ENCODE measurements at regions not wholly inside any gene's neighbourhood (a gene's known extent, or its start where the extent isn't known, plus 50 kb on each side); places are given as distances from the start of the nearest gene placed in this dataset.

- TF ChIP-seq XRCC5 (IDR thresholded peaks at IDR 0.05; ENCODE audit: low read depth, low read length) (peak; percentile 82), DIDO1 (tag; IDR thresholded peaks at IDR 0.05; ENCODE audit: low read depth) (0 out of 2 replicates have a peak, but pooled peaks have one; percentile 52), SMARCA5 (IDR thresholded peaks at IDR 0.05) (no peak), CTCFL (IDR thresholded peaks at IDR 0.05; ENCODE audit: borderline replicate concordance, insufficient read depth, low read depth, low read length, poor library complexity, severe bottlenecking) (peak; percentile 86), SRSF9 (IDR thresholded peaks at IDR 0.05; ENCODE audit: borderline replicate concordance, low read depth, low read length) (no peak), ZNF143 (CRISPR knock-in tag; IDR thresholded peaks at IDR 0.05) (peak; percentile 74), ZNF512 (tag; IDR thresholded peaks at IDR 0.05) (no peak), ATF7 (IDR thresholded peaks at IDR 0.05) (peak; percentile 42; the same call in 1 of the 2 replicates), ELF1 (tag; IDR thresholded peaks at IDR 0.05) (no peak)
These were observed 51.0 kb upstream of the TCF21 start (continued) for GRCh38 chr6:133837801-133838349.

All from K562 (cell line).